Endodermal cell (in vitro differentiated cells): ENCODE measurements at regions not wholly inside any gene's neighbourhood (a gene's known extent, or its start where the extent isn't known, plus 50 kb on each side); places are given as distances from the start of the nearest gene placed in this dataset.

Source experiments
- DNase-seq: peaks from one replicate; pipeline ENCODE4 v3.0.0-alpha.2; 2017
- H3K27ac ChIP-seq: 2 replicates; pipeline ENCODE4 v1.5.1; 2013; ENCODE audit warnings: mild to moderate bottlenecking, low read depth, low read length, moderate library complexity
- H3K27me3 ChIP-seq: 2 replicates; pipeline ENCODE4 v1.6.1; 2013; ENCODE audit warnings: mild to moderate bottlenecking, low read length, moderate library complexity; ENCODE audit not compliant: insufficient read depth, control insufficient read depth, poor library complexity, severe bottlenecking
- H3K36me3 ChIP-seq: 2 replicates; pipeline ENCODE4 v1.7.0; 2013; ENCODE audit warnings: mild to moderate bottlenecking, low read length, moderate library complexity; ENCODE audit not compliant: control insufficient read depth, insufficient read depth
- H3K4me1 ChIP-seq: one replicate; pipeline ENCODE4 v1.7.0; 2013; ENCODE audit warnings: low read length; ENCODE audit not compliant: control insufficient read depth, insufficient read depth
- H3K4me3 ChIP-seq: 2 replicates; pipeline ENCODE4 v1.5.1; 2013; ENCODE audit warnings: mild to moderate bottlenecking, low read length, moderate library complexity
- H3K9ac ChIP-seq: 2 replicates; pipeline ENCODE4 v1.6.1; 2013; ENCODE audit warnings: mild to moderate bottlenecking, low read length, moderate library complexity; ENCODE audit not compliant: poor library complexity, severe bottlenecking; ENCODE audit errors: extremely low read depth
- H3K9me3 ChIP-seq: 2 replicates; pipeline ENCODE4 v1.6.1; 2013; ENCODE audit warnings: mild to moderate bottlenecking, low read length, moderate library complexity; ENCODE audit not compliant: control insufficient read depth
- H3K27ac Mint-ChIP-seq: 2 replicates; pipeline ENCODE4 v1.8.0; 2020; ENCODE audit warnings: mixed read lengths
- H3K27me3 Mint-ChIP-seq: 2 replicates; pipeline ENCODE4 v1.8.0; 2021; ENCODE audit warnings: mild to moderate bottlenecking, mixed read lengths; ENCODE audit not compliant: insufficient read depth
- H3K36me3 Mint-ChIP-seq: 2 replicates; pipeline ENCODE4 v1.8.0; 2020; ENCODE audit warnings: low read depth, mixed read lengths
- H3K4me1 Mint-ChIP-seq: 2 replicates; pipeline ENCODE4 v1.8.0; 2020; ENCODE audit warnings: mixed read lengths
- H3K4me3 Mint-ChIP-seq: 2 replicates; pipeline ENCODE4 v1.8.0; 2020; ENCODE audit warnings: mild to moderate bottlenecking, moderate library complexity, mixed read lengths
- H3K9me3 Mint-ChIP-seq: 2 replicates; pipeline ENCODE4 v1.8.0; 2020; ENCODE audit warnings: mild to moderate bottlenecking, mixed read lengths
- WGBS, 2 experiments: methylation state at CpG; one replicate each; pipeline versions ENCODE4 v1.1.5 to v1.1.7; 2013; ENCODE audit warnings: missing lambda C conversion rate in 2 of 2, mixed read lengths in 1 of 2; ENCODE audit not compliant: insufficient coverage in 1 of 2, insufficient read length in 1 of 2; 5-methylcytosine and 5-hydroxymethylcytosine counted together
- TF ChIP-seq, protein P1 (sequence below): fragments of 200-600 bp; sonication (generic); conservative IDR thresholded peaks from 2 replicates; pipeline ENCODE4 v1.5.0; 2021; ENCODE audit warnings: antibody characterized with exemption, mild to moderate bottlenecking

DNA sequence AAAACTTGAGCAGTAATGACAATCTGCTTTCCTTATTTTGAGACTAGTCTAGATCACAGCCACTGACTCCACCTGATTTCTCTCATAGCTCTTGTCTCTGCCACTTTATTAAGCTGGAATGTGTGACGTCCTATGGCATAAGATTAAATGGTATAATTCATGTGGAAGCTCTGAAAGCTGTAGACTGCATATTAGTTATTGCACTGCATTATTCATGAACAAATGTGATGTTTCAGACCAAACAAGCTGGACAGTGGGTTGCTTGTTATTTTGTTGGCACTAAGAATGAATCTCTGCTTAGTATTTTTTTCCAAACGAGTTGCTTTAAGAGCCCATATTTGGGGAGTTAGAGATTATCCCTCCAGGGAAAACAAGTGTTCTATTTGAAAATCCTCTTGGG is 1218.5 kb downstream of the SUCLG1 start:
- H3K36me3 ChIP-seq = no peaks in the 10 kb centered on the region
- H3K9ac ChIP-seq = no peak overlapping the region
- no peaks in the 10 kb centered on the region for H3K9me3 ChIP-seq
- H3K4me3 ChIP-seq = no peak overlapping the region
- TF ChIP-seq, protein P1, sequence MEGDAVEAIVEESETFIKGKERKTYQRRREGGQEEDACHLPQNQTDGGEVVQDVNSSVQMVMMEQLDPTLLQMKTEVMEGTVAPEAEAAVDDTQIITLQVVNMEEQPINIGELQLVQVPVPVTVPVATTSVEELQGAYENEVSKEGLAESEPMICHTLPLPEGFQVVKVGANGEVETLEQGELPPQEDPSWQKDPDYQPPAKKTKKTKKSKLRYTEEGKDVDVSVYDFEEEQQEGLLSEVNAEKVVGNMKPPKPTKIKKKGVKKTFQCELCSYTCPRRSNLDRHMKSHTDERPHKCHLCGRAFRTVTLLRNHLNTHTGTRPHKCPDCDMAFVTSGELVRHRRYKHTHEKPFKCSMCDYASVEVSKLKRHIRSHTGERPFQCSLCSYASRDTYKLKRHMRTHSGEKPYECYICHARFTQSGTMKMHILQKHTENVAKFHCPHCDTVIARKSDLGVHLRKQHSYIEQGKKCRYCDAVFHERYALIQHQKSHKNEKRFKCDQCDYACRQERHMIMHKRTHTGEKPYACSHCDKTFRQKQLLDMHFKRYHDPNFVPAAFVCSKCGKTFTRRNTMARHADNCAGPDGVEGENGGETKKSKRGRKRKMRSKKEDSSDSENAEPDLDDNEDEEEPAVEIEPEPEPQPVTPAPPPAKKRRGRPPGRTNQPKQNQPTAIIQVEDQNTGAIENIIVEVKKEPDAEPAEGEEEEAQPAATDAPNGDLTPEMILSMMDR = no peak
- H3K27ac ChIP-seq = no peak overlapping the region
- no peak overlapping the region for H3K27ac Mint-ChIP-seq
- WGBS, 2 experiments = 98% methylated on average over 2 of the region's 2 CpGs; no CpG with 5 or more reads in 1 of the 2 experiments
- H3K9me3 Mint-ChIP-seq = peaks cover 10% of the 10 kb centered on the region
- H3K4me1 ChIP-seq = no peaks in the 10 kb centered on the region
- no peak for DNase-seq
- H3K27me3 ChIP-seq = no peaks in the 10 kb centered on the region
- no peaks in the 10 kb centered on the region for H3K4me1 Mint-ChIP-seq
- no peak overlapping the region for H3K4me3 Mint-ChIP-seq
- no peaks in the 10 kb centered on the region for H3K36me3 Mint-ChIP-seq
- no peaks in the 10 kb centered on the region for H3K27me3 Mint-ChIP-seq

DNA sequence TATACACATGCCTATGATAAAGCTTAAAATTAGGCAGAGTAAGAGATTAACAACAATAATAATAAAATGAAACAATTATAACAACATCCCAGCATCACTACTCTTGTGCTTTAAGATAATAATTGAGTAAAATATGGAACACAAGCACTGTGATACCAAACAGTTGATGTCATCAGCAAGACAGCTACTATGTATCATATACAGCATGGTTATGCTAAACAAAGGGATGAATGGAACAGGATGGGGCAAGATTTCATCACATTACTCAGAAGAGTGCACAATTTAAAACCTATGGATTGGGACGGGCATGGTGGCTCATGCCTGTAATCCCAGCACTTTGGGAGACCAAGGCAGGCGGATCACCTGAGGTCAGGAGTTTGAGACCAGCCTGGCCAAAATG is 1221.0 kb downstream of the SUCLG1 start:
- TF ChIP-seq, protein P1 = no peak
- no peak overlapping the region for H3K27ac Mint-ChIP-seq
- no peaks in the 10 kb centered on the region for H3K9me3 Mint-ChIP-seq
- H3K27me3 Mint-ChIP-seq = no peaks in the 10 kb centered on the region
- H3K4me1 Mint-ChIP-seq = no peaks in the 10 kb centered on the region
- DNase-seq = no peak
- Histone ChIP-seq H3K36me3 (no peaks in the 10 kb centered on the region), H3K4me3 (no peak overlapping the region), H3K27me3 (no peaks in the 10 kb centered on the region), H3K4me1 (no peaks in the 10 kb centered on the region), H3K9me3 (no peaks in the 10 kb centered on the region), H3K27ac (no peak overlapping the region), H3K9ac (no peak overlapping the region)
- H3K4me3 Mint-ChIP-seq = no peak overlapping the region
- no peaks in the 10 kb centered on the region for H3K36me3 Mint-ChIP-seq
- WGBS, 2 experiments = 85 to 100% methylated on average over 2 of the region's 2 CpGs

DNA sequence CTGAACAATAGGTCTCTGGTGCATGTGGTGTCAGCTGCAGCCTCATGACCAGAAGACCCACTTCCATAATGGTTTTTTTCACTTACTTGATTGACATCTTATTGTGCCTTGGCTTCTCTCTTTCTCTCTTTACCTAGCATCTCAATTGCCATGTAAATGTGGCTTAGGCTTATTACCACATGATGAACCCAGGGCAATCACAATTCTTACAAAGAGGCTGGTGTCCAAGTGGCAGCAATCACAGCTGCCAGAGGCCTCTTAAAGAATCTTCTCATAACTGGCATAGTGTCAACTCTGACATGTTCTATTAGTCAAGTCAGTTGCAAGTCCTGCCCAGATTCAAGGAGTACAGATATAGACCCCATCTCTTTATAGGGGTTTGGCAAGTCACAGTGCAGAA is 1224.8 kb downstream of the SUCLG1 start:
- H3K4me3 ChIP-seq = no peak overlapping the region
- H3K4me1 Mint-ChIP-seq = no peaks in the 10 kb centered on the region
- H3K4me1 ChIP-seq = no peaks in the 10 kb centered on the region
- H3K27ac Mint-ChIP-seq = no peak overlapping the region
- no peaks in the 10 kb centered on the region for H3K9me3 ChIP-seq
- H3K27ac ChIP-seq = peak overlapping the region; percentile 54
- H3K9ac ChIP-seq = no peak overlapping the region
- H3K36me3 Mint-ChIP-seq = no peaks in the 10 kb centered on the region
- H3K27me3 ChIP-seq = no peaks in the 10 kb centered on the region
- H3K9me3 Mint-ChIP-seq = no peaks in the 10 kb centered on the region
- H3K4me3 Mint-ChIP-seq = no peak overlapping the region
- TF ChIP-seq, protein P1 = no peak
- no peak for DNase-seq
- no peaks in the 10 kb centered on the region for H3K27me3 Mint-ChIP-seq
- no peaks in the 10 kb centered on the region for H3K36me3 ChIP-seq
